ENCODE measurements at regions not wholly inside any gene's neighbourhood (a gene's known extent, or its start where the extent isn't known, plus 50 kb on each side); places are given as distances from the start of the nearest gene placed in this dataset.

- Histone ChIP-seq H3K9me3 (ENCODE audit: control insufficient read depth, insufficient read depth, low read depth, low read length) (no peaks in the 10 kb centered on the region), H3K79me2 (ENCODE audit: control insufficient read depth, insufficient read depth, low read length) (no peaks in the 10 kb centered on the region), H3K27me3 (ENCODE audit: control insufficient read depth, insufficient read depth, low read length) (no peaks in the 10 kb centered on the region), H4K20me1 (ENCODE audit: control insufficient read depth, extremely low read depth, insufficient read depth, low read length) (no peaks in the 10 kb centered on the region), H3K36me3 (ENCODE audit: control insufficient read depth, insufficient read depth, low read length) (no peaks in the 10 kb centered on the region), H3K4me2 (ENCODE audit: extremely low read depth, insufficient read depth, low read length) (no peak overlapping the region), H3K27ac (ENCODE audit: insufficient read depth, low read length) (no peak overlapping the region), H3K4me3 (replicated peaks in 1 of 4; ENCODE audit: control extremely low read depth in 1 of 4, insufficient read depth in 1 of 4, low read depth in 3 of 4, low read length in 4 of 4) (no peak overlapping the region), H2AFZ (ENCODE audit: low read length) (no peak overlapping the region), H3K4me1 (ENCODE audit: control insufficient read depth, extremely low read depth, insufficient read depth, low read length) (no peaks in the 10 kb centered on the region), H3K9ac (ENCODE audit: insufficient read depth, low read length) (no peak overlapping the region)
- no peak for DNase-seq (ENCODE audit: low read depth in 2 of 2)
- TF ChIP-seq CTCF (conservative IDR thresholded peaks at IDR 0.05 in 1 of 2, IDR thresholded peaks at IDR 0.05 in 1 of 2; ENCODE audit: low read depth in 1 of 2, low read length in 2 of 2) (no peak), EZH2 (IDR thresholded peaks at IDR 0.05; ENCODE audit: low read length, missing control alignments) (no peak)
Measured at GRCh38 chr1:157240495-157241184, 102.4 kb upstream of the ETV3 start.

- H3K27ac ChIP-seq (ENCODE audit: insufficient read depth, low read length), result no peak overlapping the region
- H3K4me1 ChIP-seq (ENCODE audit: control insufficient read depth, extremely low read depth, insufficient read depth, low read length), result no peaks in the 10 kb centered on the region
- H3K79me2 ChIP-seq (ENCODE audit: control insufficient read depth, insufficient read depth, low read length), result no peaks in the 10 kb centered on the region
- no peak for DNase-seq (ENCODE audit: low read depth in 2 of 2)
- no peaks in the 10 kb centered on the region for H3K27me3 ChIP-seq (ENCODE audit: control insufficient read depth, insufficient read depth, low read length)
- no peak overlapping the region for H2AFZ ChIP-seq (ENCODE audit: low read length)
- no peak overlapping the region for H3K4me2 ChIP-seq (ENCODE audit: extremely low read depth, insufficient read depth, low read length)
- TF ChIP-seq CTCF (conservative IDR thresholded peaks at IDR 0.05 in 1 of 2, IDR thresholded peaks at IDR 0.05 in 1 of 2; ENCODE audit: low read depth in 1 of 2, low read length in 2 of 2) (no peak), EZH2 (IDR thresholded peaks at IDR 0.05; ENCODE audit: low read length, missing control alignments) (no peak)
- H3K9ac ChIP-seq (ENCODE audit: insufficient read depth, low read length), result no peak overlapping the region
- no peaks in the 10 kb centered on the region for H3K9me3 ChIP-seq (ENCODE audit: control insufficient read depth, insufficient read depth, low read depth, low read length)
- H3K4me3 ChIP-seq (replicated peaks in 1 of 4; ENCODE audit: control extremely low read depth in 1 of 4, insufficient read depth in 1 of 4, low read depth in 3 of 4, low read length in 4 of 4), result no peak overlapping the region
- H4K20me1 ChIP-seq (ENCODE audit: control insufficient read depth, extremely low read depth, insufficient read depth, low read length), result no peaks in the 10 kb centered on the region
- no peaks in the 10 kb centered on the region for H3K36me3 ChIP-seq (ENCODE audit: control insufficient read depth, insufficient read depth, low read length)
Measured at GRCh38 chr1:157239936-157240335, 101.7 kb upstream of the ETV3 start.

- no peaks in the 10 kb centered on the region for H4K20me1 ChIP-seq (ENCODE audit: control insufficient read depth, extremely low read depth, insufficient read depth, low read length)
- no peaks in the 10 kb centered on the region for H3K27me3 ChIP-seq (ENCODE audit: control insufficient read depth, insufficient read depth, low read length)
Measured at GRCh38 chr1:157238585-157238984, 100.4 kb upstream of the ETV3 start.

More at GRCh38 chr1:157238585-157238984, 100.4 kb upstream of the ETV3 start:
- H3K27ac ChIP-seq (ENCODE audit: insufficient read depth, low read length), result no peak overlapping the region
- no peak overlapping the region for H2AFZ ChIP-seq (ENCODE audit: low read length)
- no peak overlapping the region for H3K4me3 ChIP-seq (replicated peaks in 1 of 4; ENCODE audit: control extremely low read depth in 1 of 4, insufficient read depth in 1 of 4, low read depth in 3 of 4, low read length in 4 of 4)
- no peak for DNase-seq (ENCODE audit: low read depth in 2 of 2)
- no peaks in the 10 kb centered on the region for H3K79me2 ChIP-seq (ENCODE audit: control insufficient read depth, insufficient read depth, low read length)
- no peaks in the 10 kb centered on the region for H3K36me3 ChIP-seq (ENCODE audit: control insufficient read depth, insufficient read depth, low read length)
- no peak overlapping the region for H3K9ac ChIP-seq (ENCODE audit: insufficient read depth, low read length)
- H3K4me2 ChIP-seq (ENCODE audit: extremely low read depth, insufficient read depth, low read length), result no peak overlapping the region
- no peak for TF ChIP-seq EZH2 (IDR thresholded peaks at IDR 0.05; ENCODE audit: low read length, missing control alignments)
- TF ChIP-seq CTCF (conservative IDR thresholded peaks at IDR 0.05 in 1 of 2, IDR thresholded peaks at IDR 0.05 in 1 of 2; ENCODE audit: low read depth in 1 of 2, low read length in 2 of 2), result no peak
- H3K9me3 ChIP-seq (ENCODE audit: control insufficient read depth, insufficient read depth, low read depth, low read length), result no peaks in the 10 kb centered on the region
- H3K4me1 ChIP-seq (ENCODE audit: control insufficient read depth, extremely low read depth, insufficient read depth, low read length), result no peaks in the 10 kb centered on the region

All from fibroblast of lung (primary cell).